RWPE1 (cell line): ENCODE measurements at regions not wholly inside any gene's neighbourhood (a gene's known extent, or its start where the extent isn't known, plus 50 kb on each side); places are given as distances from the start of the nearest gene placed in this dataset.
"Not testable (repeated sequence)": the region's sequence is repeated elsewhere in the genome, so short reads cannot be mapped to it uniquely, and the experiment has no call there.

Source experiments
- CTCF ChIA-PET: fragments of 350-600 bp; sonication (Branson Sonifier 250); formaldehyde crosslinking; extraction: SDS; loops from one replicate; lab custom pipeline; 2021; lab: Yijun Ruan, JAX
- POLR2A ChIA-PET: fragments of 400-600 bp; formaldehyde crosslinking; extraction: SDS; loops from one replicate; lab custom pipeline; 2020; ENCODE audit warnings: antibody characterized with exemption; ENCODE audit not compliant: low non-redundant PET; lab: Yijun Ruan, JAX
- DNase-seq: peaks from one replicate; pipeline ENCODE4 v3.0.0; 2012; ENCODE audit warnings: low spot score
- H3K27ac ChIP-seq: fragments of 450-650 bp; 2 replicates; pipeline ENCODE4 v1.5.1; 2017
- CTCF ChIP-seq: fragments of 450-650 bp; conservative IDR thresholded peaks from 2 replicates; pipeline ENCODE4 v1.5.1; 2017; ENCODE audit warnings: low read depth, mild to moderate bottlenecking

GRCh38 chr3:68676136-68676535 is 256.2 kb downstream of the TAFA4 start:
- no peak for DNase-seq
- TF ChIP-seq CTCF = no peak
- no peak overlapping the region for H3K27ac ChIP-seq
- ChIA-PET CTCF (no interaction called here), POLR2A (no interaction called here)

- ChIA-PET CTCF (no interaction called here), POLR2A (no interaction called here)
- no peak for DNase-seq
- TF ChIP-seq CTCF = no peak
- H3K27ac ChIP-seq = no peak overlapping the region
These were observed 265.0 kb downstream of the TAFA4 start for GRCh38 chr3:68667346-68667745.

- DNase-seq = peak; percentile 30
- CTCF ChIA-PET = no interaction called here
- no peak for TF ChIP-seq CTCF
- POLR2A ChIA-PET = no interaction called here
- H3K27ac ChIP-seq = no peak overlapping the region
These were observed 265.8 kb downstream of the TAFA4 start for GRCh38 chr3:68666429-68667136.

- H3K27ac ChIP-seq = no peak overlapping the region
- POLR2A ChIA-PET = no interaction called here
- no peak for DNase-seq
- TF ChIP-seq CTCF = no peak
- CTCF ChIA-PET = interaction anchor here (0.6 kb wide), 1 partner anchor 796 kb away, joined by 3 read pairs; no protein-coding TSS in a partner anchor
These were observed 268.1 kb downstream of the TAFA4 start for GRCh38 chr3:68664276-68664675.

- POLR2A ChIA-PET = no interaction called here
- no peak for TF ChIP-seq CTCF
- DNase-seq = no peak
- H3K27ac ChIP-seq = no peak overlapping the region
- CTCF ChIA-PET = no interaction called here
These were observed 270.2 kb downstream of the TAFA4 start for GRCh38 chr3:68662176-68662575.

- H3K27ac ChIP-seq, POLR2A ChIA-PET, CTCF ChIA-PET, DNase-seq: not testable (repeated sequence)
These were observed 281.7 kb downstream of the TAFA4 start for GRCh38 chr3:68650657-68651056.

- no peak for DNase-seq
- TF ChIP-seq CTCF = no peak
- H3K27ac ChIP-seq = no peak overlapping the region
- CTCF ChIA-PET = no interaction called here
- POLR2A ChIA-PET = no interaction called here
These were observed 283.9 kb downstream of the TAFA4 start for GRCh38 chr3:68648494-68648893.
